Liver (tissue), 8 donors: ENCODE measurements at regions not wholly inside any gene's neighbourhood (a gene's known extent, or its start where the extent isn't known, plus 50 kb on each side); places are given as distances from the start of the nearest gene placed in this dataset.

Experiments used
- DNase-seq: peaks from one replicate; pipeline ENCODE4 v3.0.0-alpha.2; 2017; ENCODE audit warnings: low spot score
- H3K27ac ChIP-seq, 2 donors: one replicate each; pipeline ENCODE4 v1.7.0; 2013; ENCODE audit warnings: inconsistent platforms in 2 of 2, low read length in 2 of 2, control low read depth in 1 of 2, low read depth in 1 of 2, mild to moderate bottlenecking in 1 of 2
- H3K27me3 ChIP-seq, 4 donors: one replicate each; pipeline versions ENCODE4 v1.6.1 to v1.7.0; 2013; ENCODE audit warnings: low read length in 3 of 4, inconsistent platforms in 1 of 4, mild to moderate bottlenecking in 1 of 4, moderate library complexity in 1 of 4; ENCODE audit not compliant: control insufficient read depth in 4 of 4, insufficient read depth in 4 of 4
- H3K36me3 ChIP-seq, 4 donors: one replicate each; pipeline versions ENCODE4 v1.6.1 to v1.7.0; 2013; ENCODE audit warnings: low read length in 3 of 4, mild to moderate bottlenecking in 3 of 4, low read depth in 1 of 4, moderate library complexity in 1 of 4; ENCODE audit not compliant: control insufficient read depth in 4 of 4, insufficient read depth in 3 of 4
- H3K4me1 ChIP-seq, 4 donors: one replicate each; pipeline versions ENCODE4 v1.6.1 to v1.7.0; 2013; ENCODE audit warnings: low read length in 3 of 4, mild to moderate bottlenecking in 3 of 4, moderate library complexity in 1 of 4; ENCODE audit not compliant: control insufficient read depth in 4 of 4, insufficient read depth in 4 of 4
- H3K4me3 ChIP-seq, 3 donors: one replicate each; pipeline versions ENCODE4 v1.6.1 to v1.7.0; 2013; ENCODE audit warnings: low read length in 3 of 3, control low read depth in 1 of 3, low read depth in 1 of 3, mild to moderate bottlenecking in 1 of 3
- H3K9ac ChIP-seq, 2 donors: one replicate each; pipeline ENCODE4 v1.7.0; 2013; ENCODE audit warnings: low read length in 2 of 2, mild to moderate bottlenecking in 2 of 2, moderate library complexity in 2 of 2, control low read depth in 1 of 2, low read depth in 1 of 2
- H3K9me3 ChIP-seq, 4 donors: one replicate each; pipeline versions ENCODE4 v1.6.1 to v1.7.0; 2013; ENCODE audit warnings: low read length in 3 of 4; ENCODE audit not compliant: control insufficient read depth in 4 of 4
- EGR1 ChIP-seq, 2 donors: IDR thresholded peaks; 2 replicates each; pipeline ENCODE4 v1.6.1; 2016 to 2018; ENCODE audit warnings: antibody characterized with exemption in 2 of 2, low read depth in 2 of 2
- FOXA1 ChIP-seq: IDR thresholded peaks from 2 replicates; pipeline ENCODE4 v1.6.1; 2016; ENCODE audit warnings: antibody characterized with exemption
- FOXA2 ChIP-seq: IDR thresholded peaks from 2 replicates; pipeline ENCODE4 v1.6.1; 2016; ENCODE audit warnings: antibody characterized with exemption
- GABPA ChIP-seq, 2 donors: IDR thresholded peaks in 1 of 2; conservative IDR thresholded peaks in 1 of 2; 2 replicates each; pipeline ENCODE4 v1.6.1; 2016; ENCODE audit warnings: antibody characterized with exemption in 2 of 2, mild to moderate bottlenecking in 1 of 2, moderate library complexity in 1 of 2
- HNF4A ChIP-seq, 2 donors: conservative IDR thresholded peaks; 2 replicates each; pipeline ENCODE4 v1.6.1; 2016; ENCODE audit warnings: antibody characterized with exemption in 2 of 2, mild to moderate bottlenecking in 2 of 2
- HNF4G ChIP-seq: IDR thresholded peaks from 2 replicates; pipeline ENCODE4 v1.6.1; 2016; ENCODE audit warnings: antibody characterized with exemption
- JUND ChIP-seq, 2 donors: IDR thresholded peaks; 2 replicates each; pipeline ENCODE4 v1.6.1; 2016; ENCODE audit warnings: antibody characterized with exemption in 2 of 2
- NR2F2 ChIP-seq: IDR thresholded peaks from 2 replicates; pipeline ENCODE4 v1.6.1; 2016; ENCODE audit warnings: antibody characterized with exemption
- RAD21 ChIP-seq, 2 donors: IDR thresholded peaks; 2 replicates each; pipeline ENCODE4 v1.6.1; 2016; ENCODE audit warnings: antibody characterized with exemption in 2 of 2, mild to moderate bottlenecking in 2 of 2
- RXRA ChIP-seq, 2 donors: IDR thresholded peaks; 2 replicates each; pipeline ENCODE4 v1.6.1; 2017 to 2018; ENCODE audit warnings: antibody characterized with exemption in 2 of 2, mild to moderate bottlenecking in 1 of 2
- TAF1 ChIP-seq: conservative IDR thresholded peaks from 2 replicates; pipeline ENCODE4 v1.6.1; 2016; ENCODE audit warnings: antibody characterized with exemption, mild to moderate bottlenecking
- YY1 ChIP-seq: IDR thresholded peaks from 2 replicates; pipeline ENCODE4 v1.6.1; 2016; ENCODE audit warnings: antibody characterized with exemption, mild to moderate bottlenecking
- WGBS: extraction: QIAGEN DNeasy Blood & Tissue Kit; methylation state at CpG from one replicate; pipeline ENCODE4 v1.1.7; 2013; 5-methylcytosine and 5-hydroxymethylcytosine counted together
- TF ChIP-seq, protein P1 (sequence below): IDR thresholded peaks from 2 replicates; pipeline ENCODE4 v1.6.1; 2016; ENCODE audit warnings: antibody characterized with exemption
- TF ChIP-seq, protein P2 (sequence below): IDR thresholded peaks from 2 replicates; pipeline ENCODE4 v1.6.1; 2016; ENCODE audit warnings: antibody characterized with exemption
- TF ChIP-seq, protein P3 (sequence below): IDR thresholded peaks from 2 replicates; pipeline ENCODE4 v1.6.1; 2016; ENCODE audit warnings: antibody characterized with exemption, mild to moderate bottlenecking
- TF ChIP-seq, protein P4 (sequence below): fragments of 150-350 bp; IDR thresholded peaks from 2 replicates; pipeline ENCODE4 v1.5.1; 2017; ENCODE audit warnings: improper control_type of control experiment, low read depth, low read length; ENCODE audit not compliant: missing input control
- TF ChIP-seq, protein P5 (sequence below): IDR thresholded peaks from 2 replicates; pipeline ENCODE4 v1.6.1; 2016; ENCODE audit warnings: antibody characterized with exemption
- donor health status: healthy.
- donor health status: healthy.
- donor health status: healthy.
- donor health status: healthy.
- donor health status: healthy.

DNA sequence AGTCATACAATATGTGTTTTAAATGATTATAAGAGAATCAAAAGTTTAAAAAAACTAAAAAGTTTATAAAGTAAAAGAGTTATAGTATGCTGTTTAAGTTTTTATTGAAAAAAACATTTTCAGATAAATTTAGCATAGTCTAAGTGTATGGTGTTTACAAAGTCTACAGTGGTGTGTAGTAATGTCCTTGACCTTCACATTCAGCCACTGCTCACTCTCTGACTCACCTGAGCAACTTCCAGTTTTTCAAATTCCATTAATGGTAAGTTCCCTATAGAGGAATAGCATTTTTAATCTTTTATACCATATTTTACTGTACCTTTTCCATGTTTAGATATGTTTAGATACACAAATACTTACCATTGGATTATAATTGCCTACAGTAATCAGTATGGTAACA is 842.4 kb upstream of the KLHL1 start:
- Histone ChIP-seq H3K4me3 (no peak overlapping the region), H3K27ac (no peak overlapping the region), H3K4me1 (no peaks in the 10 kb centered on the region), H3K9me3 (no peaks in the 10 kb centered on the region), H3K27me3 (no peaks in the 10 kb centered on the region), H3K9ac (no peak overlapping the region), H3K36me3 (no peaks in the 10 kb centered on the region)
- TF ChIP-seq RAD21 (IDR thresholded peaks at IDR 0.05) (no peak), TAF1 (no peak), YY1 (no peak), EGR1 (IDR thresholded peaks at IDR 0.05; ENCODE audit: low read depth in 2 of 2) (no peak), JUND (IDR thresholded peaks at IDR 0.05) (no peak), FOXA1 (no peak), NR2F2 (no peak), GABPA (IDR thresholded peaks at IDR 0.05 in 1 of 2, conservative IDR thresholded peaks at IDR 0.05 in 1 of 2) (no peak), HNF4G (no peak), RXRA (IDR thresholded peaks at IDR 0.05) (no peak), HNF4A (conservative IDR thresholded peaks at IDR 0.05) (no peak), FOXA2 (no peak)
- TF ChIP-seq, protein P1, sequence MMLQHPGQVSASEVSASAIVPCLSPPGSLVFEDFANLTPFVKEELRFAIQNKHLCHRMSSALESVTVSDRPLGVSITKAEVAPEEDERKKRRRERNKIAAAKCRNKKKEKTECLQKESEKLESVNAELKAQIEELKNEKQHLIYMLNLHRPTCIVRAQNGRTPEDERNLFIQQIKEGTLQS = no peak
- TF ChIP-seq, protein P2, sequence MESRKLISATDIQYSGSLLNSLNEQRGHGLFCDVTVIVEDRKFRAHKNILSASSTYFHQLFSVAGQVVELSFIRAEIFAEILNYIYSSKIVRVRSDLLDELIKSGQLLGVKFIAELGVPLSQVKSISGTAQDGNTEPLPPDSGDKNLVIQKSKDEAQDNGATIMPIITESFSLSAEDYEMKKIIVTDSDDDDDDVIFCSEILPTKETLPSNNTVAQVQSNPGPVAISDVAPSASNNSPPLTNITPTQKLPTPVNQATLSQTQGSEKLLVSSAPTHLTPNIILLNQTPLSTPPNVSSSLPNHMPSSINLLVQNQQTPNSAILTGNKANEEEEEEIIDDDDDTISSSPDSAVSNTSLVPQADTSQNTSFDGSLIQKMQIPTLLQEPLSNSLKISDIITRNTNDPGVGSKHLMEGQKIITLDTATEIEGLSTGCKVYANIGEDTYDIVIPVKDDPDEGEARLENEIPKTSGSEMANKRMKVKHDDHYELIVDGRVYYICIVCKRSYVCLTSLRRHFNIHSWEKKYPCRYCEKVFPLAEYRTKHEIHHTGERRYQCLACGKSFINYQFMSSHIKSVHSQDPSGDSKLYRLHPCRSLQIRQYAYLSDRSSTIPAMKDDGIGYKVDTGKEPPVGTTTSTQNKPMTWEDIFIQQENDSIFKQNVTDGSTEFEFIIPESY = no peak
- TF ChIP-seq, protein P3, sequence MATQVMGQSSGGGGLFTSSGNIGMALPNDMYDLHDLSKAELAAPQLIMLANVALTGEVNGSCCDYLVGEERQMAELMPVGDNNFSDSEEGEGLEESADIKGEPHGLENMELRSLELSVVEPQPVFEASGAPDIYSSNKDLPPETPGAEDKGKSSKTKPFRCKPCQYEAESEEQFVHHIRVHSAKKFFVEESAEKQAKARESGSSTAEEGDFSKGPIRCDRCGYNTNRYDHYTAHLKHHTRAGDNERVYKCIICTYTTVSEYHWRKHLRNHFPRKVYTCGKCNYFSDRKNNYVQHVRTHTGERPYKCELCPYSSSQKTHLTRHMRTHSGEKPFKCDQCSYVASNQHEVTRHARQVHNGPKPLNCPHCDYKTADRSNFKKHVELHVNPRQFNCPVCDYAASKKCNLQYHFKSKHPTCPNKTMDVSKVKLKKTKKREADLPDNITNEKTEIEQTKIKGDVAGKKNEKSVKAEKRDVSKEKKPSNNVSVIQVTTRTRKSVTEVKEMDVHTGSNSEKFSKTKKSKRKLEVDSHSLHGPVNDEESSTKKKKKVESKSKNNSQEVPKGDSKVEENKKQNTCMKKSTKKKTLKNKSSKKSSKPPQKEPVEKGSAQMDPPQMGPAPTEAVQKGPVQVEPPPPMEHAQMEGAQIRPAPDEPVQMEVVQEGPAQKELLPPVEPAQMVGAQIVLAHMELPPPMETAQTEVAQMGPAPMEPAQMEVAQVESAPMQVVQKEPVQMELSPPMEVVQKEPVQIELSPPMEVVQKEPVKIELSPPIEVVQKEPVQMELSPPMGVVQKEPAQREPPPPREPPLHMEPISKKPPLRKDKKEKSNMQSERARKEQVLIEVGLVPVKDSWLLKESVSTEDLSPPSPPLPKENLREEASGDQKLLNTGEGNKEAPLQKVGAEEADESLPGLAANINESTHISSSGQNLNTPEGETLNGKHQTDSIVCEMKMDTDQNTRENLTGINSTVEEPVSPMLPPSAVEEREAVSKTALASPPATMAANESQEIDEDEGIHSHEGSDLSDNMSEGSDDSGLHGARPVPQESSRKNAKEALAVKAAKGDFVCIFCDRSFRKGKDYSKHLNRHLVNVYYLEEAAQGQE = no peak
- TF ChIP-seq, protein P4, sequence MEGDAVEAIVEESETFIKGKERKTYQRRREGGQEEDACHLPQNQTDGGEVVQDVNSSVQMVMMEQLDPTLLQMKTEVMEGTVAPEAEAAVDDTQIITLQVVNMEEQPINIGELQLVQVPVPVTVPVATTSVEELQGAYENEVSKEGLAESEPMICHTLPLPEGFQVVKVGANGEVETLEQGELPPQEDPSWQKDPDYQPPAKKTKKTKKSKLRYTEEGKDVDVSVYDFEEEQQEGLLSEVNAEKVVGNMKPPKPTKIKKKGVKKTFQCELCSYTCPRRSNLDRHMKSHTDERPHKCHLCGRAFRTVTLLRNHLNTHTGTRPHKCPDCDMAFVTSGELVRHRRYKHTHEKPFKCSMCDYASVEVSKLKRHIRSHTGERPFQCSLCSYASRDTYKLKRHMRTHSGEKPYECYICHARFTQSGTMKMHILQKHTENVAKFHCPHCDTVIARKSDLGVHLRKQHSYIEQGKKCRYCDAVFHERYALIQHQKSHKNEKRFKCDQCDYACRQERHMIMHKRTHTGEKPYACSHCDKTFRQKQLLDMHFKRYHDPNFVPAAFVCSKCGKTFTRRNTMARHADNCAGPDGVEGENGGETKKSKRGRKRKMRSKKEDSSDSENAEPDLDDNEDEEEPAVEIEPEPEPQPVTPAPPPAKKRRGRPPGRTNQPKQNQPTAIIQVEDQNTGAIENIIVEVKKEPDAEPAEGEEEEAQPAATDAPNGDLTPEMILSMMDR = no peak
- TF ChIP-seq, protein P5, sequence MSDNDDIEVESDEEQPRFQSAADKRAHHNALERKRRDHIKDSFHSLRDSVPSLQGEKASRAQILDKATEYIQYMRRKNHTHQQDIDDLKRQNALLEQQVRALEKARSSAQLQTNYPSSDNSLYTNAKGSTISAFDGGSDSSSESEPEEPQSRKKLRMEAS = no peak
- no peak for DNase-seq

DNA sequence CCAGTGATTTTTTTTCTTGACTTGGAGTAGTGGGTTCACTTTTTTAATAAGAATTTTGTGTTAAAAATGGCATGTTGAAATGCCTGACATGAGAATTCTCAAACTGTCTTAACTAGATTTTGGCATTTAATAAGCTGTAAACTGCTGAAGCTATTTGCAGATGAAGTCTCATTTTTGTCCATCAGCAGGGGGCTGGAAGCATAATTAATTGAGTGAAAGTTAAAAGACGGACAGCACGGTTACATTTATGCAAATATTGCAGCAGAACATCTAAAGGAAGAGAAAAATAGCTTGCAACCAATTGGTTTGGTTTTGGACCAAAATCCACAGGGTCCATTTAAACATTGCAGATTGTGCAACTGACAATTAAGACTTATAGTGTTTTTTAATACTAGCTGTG is 837.3 kb upstream of the KLHL1 start:
- WGBS = 50% methylated on average over 2 of the region's 2 CpGs
- TF ChIP-seq NR2F2 (no peak), EGR1 (IDR thresholded peaks at IDR 0.05; ENCODE audit: low read depth in 2 of 2) (no peak), FOXA2 (no peak), TAF1 (no peak), YY1 (no peak), HNF4A (conservative IDR thresholded peaks at IDR 0.05) (no peak)

More for the DNA sequence above, 837.3 kb upstream of the KLHL1 start:
- H3K27me3 ChIP-seq = no peaks in the 10 kb centered on the region
- H3K4me1 ChIP-seq = peaks cover 0 to 1% (median 0%) of the 10 kb centered on the region in 4 donors
- H3K36me3 ChIP-seq = no peaks in the 10 kb centered on the region
- no peak overlapping the region for H3K27ac ChIP-seq
- no peaks in the 10 kb centered on the region for H3K9me3 ChIP-seq
- no peak overlapping the region for H3K4me3 ChIP-seq
- H3K9ac ChIP-seq = no peak overlapping the region
- DNase-seq = no peak
